Parathyroid adenoma (tissue), 2 donors: ENCODE measurements at regions not wholly inside any gene's neighbourhood (a gene's known extent, or its start where the extent isn't known, plus 50 kb on each side); places are given as distances from the start of the nearest gene placed in this dataset.
"Not testable (repeated sequence)": the region's sequence is repeated elsewhere in the genome, so short reads cannot be mapped to it uniquely, and the experiment has no call there.

Experiments
- H2AFZ ChIP-seq: fragments of 300-600 bp; sonication (generic); one replicate; pipeline ENCODE4 v1.7.0; 2017; ENCODE audit warnings: antibody characterized with exemption, mild to moderate bottlenecking
- H3K27ac ChIP-seq: fragments of 300-600 bp; sonication (generic); one replicate; pipeline ENCODE4 v1.7.0; 2017
- H3K27me3 ChIP-seq: fragments of 300-600 bp; sonication (generic); one replicate; pipeline ENCODE4 v1.7.0; 2017; ENCODE audit warnings: low read length; ENCODE audit not compliant: control insufficient read depth, insufficient read depth
- H3K36me3 ChIP-seq: fragments of 300-600 bp; sonication (generic); one replicate; pipeline ENCODE4 v1.7.0; 2017; ENCODE audit warnings: low read length; ENCODE audit not compliant: control insufficient read depth, insufficient read depth
- H3K4me1 ChIP-seq: fragments of 300-600 bp; sonication (generic); one replicate; pipeline ENCODE4 v1.7.0; 2017; ENCODE audit warnings: control low read depth
- H3K4me2 ChIP-seq: fragments of 300-600 bp; sonication (generic); one replicate; pipeline ENCODE4 v1.7.0; 2017; ENCODE audit warnings: low read length
- H3K4me3 ChIP-seq: fragments of 300-600 bp; sonication (generic); one replicate; pipeline ENCODE4 v1.7.0; 2017; ENCODE audit warnings: low read depth, low read length
- H3K79me2 ChIP-seq: fragments of 300-600 bp; sonication (generic); one replicate; pipeline ENCODE4 v1.7.0; 2017; ENCODE audit warnings: control low read depth
- H3K9ac ChIP-seq: fragments of 300-600 bp; sonication (generic); one replicate; pipeline ENCODE4 v1.7.0; 2017; ENCODE audit warnings: mild to moderate bottlenecking
- H3K9me3 ChIP-seq: fragments of 300-600 bp; sonication (generic); one replicate; pipeline ENCODE4 v1.7.0; 2017; ENCODE audit warnings: low read length; ENCODE audit not compliant: control insufficient read depth
- TF ChIP-seq, protein P1 (sequence below): fragments of 300-600 bp; sonication (generic); IDR thresholded peaks from one replicate; pipeline ENCODE4 v1.7.0; 2017; ENCODE audit warnings: antibody characterized with exemption, mild to moderate bottlenecking
- donor health status: primary hyperparathyroidism.

DNA sequence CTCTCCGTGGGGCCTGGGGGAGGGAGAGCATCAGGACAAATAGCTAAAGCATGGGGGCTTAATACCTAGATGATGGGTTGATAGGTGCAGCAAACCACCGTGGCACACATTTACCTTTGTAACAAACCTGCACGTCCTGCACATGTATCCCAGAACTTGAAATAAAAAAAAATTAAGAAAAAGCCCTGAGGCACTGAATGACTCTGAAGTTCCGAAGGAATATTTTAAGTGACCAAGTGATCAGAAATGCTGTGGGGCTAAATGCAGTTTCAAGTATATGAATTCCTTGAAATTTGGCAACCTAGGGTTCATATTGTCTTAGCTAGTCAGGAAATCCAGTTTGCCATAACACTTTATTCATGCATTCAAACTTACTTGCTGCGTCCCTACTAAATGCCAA lies 127.5 kb downstream of the MC4R start:
- no peaks in the 10 kb centered on the region for H3K4me1 ChIP-seq
- no peaks in the 10 kb centered on the region for H3K36me3 ChIP-seq
- no peak overlapping the region for H2AFZ ChIP-seq
- H3K4me2 ChIP-seq, result no peak overlapping the region
- H3K9me3 ChIP-seq, result no peaks in the 10 kb centered on the region
- no peaks in the 10 kb centered on the region for H3K79me2 ChIP-seq
- H3K27ac ChIP-seq, result no peak overlapping the region
- TF ChIP-seq, protein P1, sequence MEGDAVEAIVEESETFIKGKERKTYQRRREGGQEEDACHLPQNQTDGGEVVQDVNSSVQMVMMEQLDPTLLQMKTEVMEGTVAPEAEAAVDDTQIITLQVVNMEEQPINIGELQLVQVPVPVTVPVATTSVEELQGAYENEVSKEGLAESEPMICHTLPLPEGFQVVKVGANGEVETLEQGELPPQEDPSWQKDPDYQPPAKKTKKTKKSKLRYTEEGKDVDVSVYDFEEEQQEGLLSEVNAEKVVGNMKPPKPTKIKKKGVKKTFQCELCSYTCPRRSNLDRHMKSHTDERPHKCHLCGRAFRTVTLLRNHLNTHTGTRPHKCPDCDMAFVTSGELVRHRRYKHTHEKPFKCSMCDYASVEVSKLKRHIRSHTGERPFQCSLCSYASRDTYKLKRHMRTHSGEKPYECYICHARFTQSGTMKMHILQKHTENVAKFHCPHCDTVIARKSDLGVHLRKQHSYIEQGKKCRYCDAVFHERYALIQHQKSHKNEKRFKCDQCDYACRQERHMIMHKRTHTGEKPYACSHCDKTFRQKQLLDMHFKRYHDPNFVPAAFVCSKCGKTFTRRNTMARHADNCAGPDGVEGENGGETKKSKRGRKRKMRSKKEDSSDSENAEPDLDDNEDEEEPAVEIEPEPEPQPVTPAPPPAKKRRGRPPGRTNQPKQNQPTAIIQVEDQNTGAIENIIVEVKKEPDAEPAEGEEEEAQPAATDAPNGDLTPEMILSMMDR, result no peak
- no peaks in the 10 kb centered on the region for H3K27me3 ChIP-seq
- no peak overlapping the region for H3K9ac ChIP-seq
- no peak overlapping the region for H3K4me3 ChIP-seq

DNA sequence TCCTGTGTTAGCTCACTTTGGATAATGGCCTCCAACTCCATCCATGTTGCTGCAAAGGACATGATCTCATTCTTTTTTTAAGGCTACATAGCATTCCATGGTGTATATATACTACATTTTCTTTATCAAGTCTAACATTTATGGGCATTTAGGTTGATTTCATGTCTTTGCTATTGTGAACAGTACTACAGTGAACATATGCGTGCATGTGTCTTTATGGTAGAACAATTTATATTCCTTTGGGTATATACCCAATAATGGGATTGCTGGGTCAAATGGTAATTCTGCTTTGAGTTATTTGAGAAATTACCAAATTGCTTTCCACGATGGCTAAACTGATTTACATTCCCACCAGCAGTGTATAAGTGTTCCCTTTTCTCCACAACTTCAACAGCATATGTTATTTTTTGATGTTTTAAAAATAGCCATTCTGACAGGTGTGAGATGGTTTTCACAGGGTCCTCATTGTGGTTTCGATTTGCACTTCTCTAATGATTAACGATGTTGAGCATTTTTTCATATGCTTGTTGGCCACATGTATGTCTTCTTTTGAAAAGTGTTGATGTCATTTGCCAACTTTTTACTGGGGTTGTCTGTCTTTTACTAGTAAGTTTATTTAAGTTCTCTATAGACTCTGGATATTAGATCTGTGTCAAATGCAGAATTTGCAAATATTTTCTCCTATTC lies 133.4 kb downstream of the MC4R start:
- not testable (repeated sequence) for H3K4me2 ChIP-seq, H3K79me2 ChIP-seq, H3K9me3 ChIP-seq, H3K4me3 ChIP-seq, H2AFZ ChIP-seq, H3K27me3 ChIP-seq, H3K27ac ChIP-seq, H3K36me3 ChIP-seq, H3K4me1 ChIP-seq, H3K9ac ChIP-seq

DNA sequence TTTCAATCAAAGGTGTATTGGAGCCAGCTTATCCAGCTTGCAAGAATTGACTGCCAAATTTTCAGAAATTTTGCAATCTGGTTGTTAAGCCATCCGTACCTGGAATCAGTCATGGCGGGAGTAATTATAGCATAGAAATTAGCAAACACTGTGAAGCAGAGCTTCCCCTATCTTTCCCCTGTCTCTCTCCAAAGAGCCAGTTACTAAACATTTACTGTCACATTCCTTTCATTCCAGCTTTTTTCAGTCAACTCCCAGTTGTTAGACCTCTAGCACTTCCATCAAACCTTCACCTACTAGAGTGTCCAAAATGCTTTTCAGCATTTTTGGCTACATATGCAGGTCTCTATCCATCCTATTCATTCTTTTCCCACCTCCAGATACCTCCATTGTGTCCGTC lies 137.4 kb downstream of the MC4R start:
- no peak overlapping the region for H3K9ac ChIP-seq
- no peak overlapping the region for H2AFZ ChIP-seq
- no peak overlapping the region for H3K4me3 ChIP-seq
- no peaks in the 10 kb centered on the region for H3K4me1 ChIP-seq
- H3K36me3 ChIP-seq, result no peaks in the 10 kb centered on the region
- no peaks in the 10 kb centered on the region for H3K79me2 ChIP-seq
- TF ChIP-seq, protein P1, result no peak
- H3K27ac ChIP-seq, result no peak overlapping the region
- no peaks in the 10 kb centered on the region for H3K27me3 ChIP-seq
- no peak overlapping the region for H3K4me2 ChIP-seq
- H3K9me3 ChIP-seq, result no peaks in the 10 kb centered on the region

- no peak overlapping the region for H3K9ac ChIP-seq
- H3K4me3 ChIP-seq, result no peak overlapping the region
- no peaks in the 10 kb centered on the region for H3K27me3 ChIP-seq
- no peaks in the 10 kb centered on the region for H3K36me3 ChIP-seq
- TF ChIP-seq, protein P1, result no peak
- no peak overlapping the region for H3K27ac ChIP-seq
- no peak overlapping the region for H2AFZ ChIP-seq
- H3K4me1 ChIP-seq, result no peaks in the 10 kb centered on the region
- H3K4me2 ChIP-seq, result no peak overlapping the region
- H3K79me2 ChIP-seq, result no peaks in the 10 kb centered on the region
- H3K9me3 ChIP-seq, result no peaks in the 10 kb centered on the region
Observed at GRCh38 chr18:60232541-60232940, 140.0 kb downstream of the MC4R start.

DNA sequence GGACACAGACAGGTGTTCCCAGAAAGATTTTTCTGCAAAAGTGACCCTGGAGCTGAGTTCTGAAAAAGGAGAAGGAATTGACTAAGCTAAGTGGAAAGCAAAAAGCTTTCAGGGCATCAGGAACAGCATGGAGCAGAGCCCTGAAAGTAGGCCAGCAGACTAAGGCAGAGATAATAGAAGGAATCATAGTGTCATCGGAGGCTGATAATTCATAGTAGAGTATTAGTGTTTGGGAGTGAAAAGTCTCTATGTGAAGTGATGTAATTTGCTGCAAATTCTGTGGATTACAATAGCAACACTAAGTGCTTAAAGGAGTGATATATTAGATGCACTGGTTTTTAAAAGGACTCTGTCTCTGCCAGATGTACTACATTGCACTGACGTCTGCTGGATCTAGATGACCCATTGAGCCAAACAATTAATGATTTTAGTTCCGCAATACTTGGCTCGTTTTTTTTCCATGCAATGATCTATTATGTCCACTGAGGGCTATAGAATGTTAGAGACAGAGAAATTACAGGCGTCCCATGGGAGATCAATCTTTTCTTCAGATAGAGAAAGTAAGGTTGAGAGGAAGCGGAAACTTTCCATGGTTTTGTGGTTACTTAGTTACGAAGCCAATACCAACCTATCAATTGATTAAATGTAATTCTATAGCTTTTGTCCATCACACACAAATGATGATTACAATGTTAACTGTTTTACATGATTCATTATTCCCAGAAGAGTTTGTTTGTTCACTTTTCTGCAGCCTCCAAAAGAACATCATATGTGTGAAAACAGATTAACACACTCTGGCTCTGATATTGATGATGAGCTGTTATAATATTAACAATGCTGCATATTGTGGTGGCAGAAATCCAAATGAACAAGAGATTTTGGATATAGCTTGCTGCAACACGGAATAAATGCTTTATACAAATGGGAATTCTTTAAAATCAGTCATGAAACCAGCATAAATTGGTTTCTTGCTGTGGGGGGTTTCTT lies 143.7 kb downstream of the MC4R start:
- Histone ChIP-seq H3K27me3 (no peaks in the 10 kb centered on the region), H3K9ac (no peak overlapping the region), H3K4me2 (no peak overlapping the region), H3K36me3 (no peaks in the 10 kb centered on the region), H3K27ac (no peak overlapping the region), H2AFZ (no peak overlapping the region), H3K4me1 (no peaks in the 10 kb centered on the region), H3K79me2 (no peaks in the 10 kb centered on the region), H3K4me3 (no peak overlapping the region), H3K9me3 (no peaks in the 10 kb centered on the region)
- TF ChIP-seq, protein P1, result no peak
